Colonic mucosa (tissue), 4 donors: ENCODE measurements at regions not wholly inside any gene's neighbourhood (a gene's known extent, or its start where the extent isn't known, plus 50 kb on each side); places are given as distances from the start of the nearest gene placed in this dataset.

Experiments
- DNase-seq: peaks from one replicate; pipeline ENCODE4 v3.0.0-alpha.2; 2020
- H3K27ac ChIP-seq: fragments of 200-600 bp; one replicate; pipeline ENCODE4 v1.8.0; 2021
- H3K27me3 ChIP-seq: fragments of 200-600 bp; one replicate; pipeline ENCODE4 v1.8.0; 2021
- H3K36me3 ChIP-seq: fragments of 200-600 bp; one replicate; pipeline ENCODE4 v1.8.0; 2021
- H3K4me1 ChIP-seq: fragments of 200-600 bp; one replicate; pipeline ENCODE4 v1.8.0; 2021; ENCODE audit warnings: mild to moderate bottlenecking
- H3K4me3 ChIP-seq: fragments of 200-600 bp; one replicate; pipeline ENCODE4 v1.8.0; 2021
- H3K9ac ChIP-seq, 2 donors: one replicate each; pipeline ENCODE4 v1.7.0; 2013; ENCODE audit warnings: control low read depth in 2 of 2, low read depth in 2 of 2, low read length in 2 of 2
- H3K9me3 ChIP-seq: fragments of 200-600 bp; one replicate; pipeline ENCODE4 v1.8.0; 2021
- intact Hi-C: fragments of 100-400 bp; cut with DNase I; formaldehyde crosslinking; loops from one replicate; pipeline ENCODE4 v1.14.1; 2022
- TF ChIP-seq, protein P1 (sequence below): fragments of 200-600 bp; IDR thresholded peaks from one replicate; pipeline ENCODE4 v1.8.0; 2022; ENCODE audit warnings: antibody characterized with exemption, mild to moderate bottlenecking
- donor health status: healthy.
- donor health status: DM: no; HTN: no; CAD: no.
- donor health status: DM: no; HTN: no; CAD: no.

DNA sequence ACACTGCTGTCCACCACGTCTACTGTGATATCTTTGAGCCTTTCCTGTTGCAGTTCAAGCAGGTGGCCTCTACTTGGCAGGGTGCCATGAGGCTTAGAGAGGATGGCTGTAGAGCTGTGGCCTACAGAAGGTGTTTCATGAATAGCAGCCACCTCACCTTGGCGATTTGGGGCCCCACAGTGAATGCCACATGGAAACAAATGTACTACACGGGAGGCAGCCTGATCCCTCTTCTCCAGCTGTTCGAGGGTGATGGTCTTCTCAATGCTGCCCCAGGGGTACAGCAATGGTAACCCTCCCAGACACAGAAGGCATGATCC lies 70.7 kb downstream of the FAM43A start:
- Histone ChIP-seq H3K4me3 (no peak overlapping the region), H3K27ac (no peak overlapping the region), H3K4me1 (no peaks in the 10 kb centered on the region), H3K36me3 (no peaks in the 10 kb centered on the region), H3K27me3 (no peaks in the 10 kb centered on the region), H3K9me3 (no peaks in the 10 kb centered on the region), H3K9ac (no peak overlapping the region)
- intact Hi-C loops: no loop called here
- no peak for DNase-seq
- TF ChIP-seq, protein P1, sequence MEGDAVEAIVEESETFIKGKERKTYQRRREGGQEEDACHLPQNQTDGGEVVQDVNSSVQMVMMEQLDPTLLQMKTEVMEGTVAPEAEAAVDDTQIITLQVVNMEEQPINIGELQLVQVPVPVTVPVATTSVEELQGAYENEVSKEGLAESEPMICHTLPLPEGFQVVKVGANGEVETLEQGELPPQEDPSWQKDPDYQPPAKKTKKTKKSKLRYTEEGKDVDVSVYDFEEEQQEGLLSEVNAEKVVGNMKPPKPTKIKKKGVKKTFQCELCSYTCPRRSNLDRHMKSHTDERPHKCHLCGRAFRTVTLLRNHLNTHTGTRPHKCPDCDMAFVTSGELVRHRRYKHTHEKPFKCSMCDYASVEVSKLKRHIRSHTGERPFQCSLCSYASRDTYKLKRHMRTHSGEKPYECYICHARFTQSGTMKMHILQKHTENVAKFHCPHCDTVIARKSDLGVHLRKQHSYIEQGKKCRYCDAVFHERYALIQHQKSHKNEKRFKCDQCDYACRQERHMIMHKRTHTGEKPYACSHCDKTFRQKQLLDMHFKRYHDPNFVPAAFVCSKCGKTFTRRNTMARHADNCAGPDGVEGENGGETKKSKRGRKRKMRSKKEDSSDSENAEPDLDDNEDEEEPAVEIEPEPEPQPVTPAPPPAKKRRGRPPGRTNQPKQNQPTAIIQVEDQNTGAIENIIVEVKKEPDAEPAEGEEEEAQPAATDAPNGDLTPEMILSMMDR: no peak

DNA sequence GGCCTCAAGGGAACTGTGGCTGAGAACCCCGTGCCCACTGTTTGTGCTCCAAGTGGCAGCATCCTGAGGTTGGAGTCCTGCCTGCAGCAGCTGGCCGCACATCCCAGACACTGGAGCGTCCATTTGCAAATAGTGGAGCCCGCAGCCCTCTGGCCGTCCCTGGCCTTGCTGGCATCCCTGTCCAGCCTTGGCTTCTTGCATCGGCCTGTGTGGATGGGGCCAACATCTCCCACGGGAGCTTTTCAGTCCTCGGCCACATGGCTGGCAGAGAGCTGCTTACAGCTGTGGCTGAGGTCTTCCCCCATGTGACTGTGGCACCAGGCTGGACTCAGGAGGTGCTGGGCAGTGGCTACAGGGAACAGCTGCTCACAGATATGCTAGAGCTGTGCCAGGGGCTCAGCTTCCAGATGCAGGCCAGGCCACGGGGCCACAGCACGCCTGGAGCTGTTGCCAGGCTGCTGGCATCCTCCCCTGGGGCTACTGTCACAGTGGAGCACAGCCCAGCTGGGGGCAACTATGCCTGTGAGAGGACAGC lies 71.2 kb downstream of the FAM43A start:
- Histone ChIP-seq H3K4me3 (no peak overlapping the region), H3K9ac (no peak overlapping the region), H3K27ac (no peak overlapping the region), H3K4me1 (no peaks in the 10 kb centered on the region), H3K36me3 (no peaks in the 10 kb centered on the region), H3K27me3 (no peaks in the 10 kb centered on the region), H3K9me3 (no peaks in the 10 kb centered on the region)
- intact Hi-C loops: no loop called here
- TF ChIP-seq, protein P1: no peak
- no peak for DNase-seq

DNA sequence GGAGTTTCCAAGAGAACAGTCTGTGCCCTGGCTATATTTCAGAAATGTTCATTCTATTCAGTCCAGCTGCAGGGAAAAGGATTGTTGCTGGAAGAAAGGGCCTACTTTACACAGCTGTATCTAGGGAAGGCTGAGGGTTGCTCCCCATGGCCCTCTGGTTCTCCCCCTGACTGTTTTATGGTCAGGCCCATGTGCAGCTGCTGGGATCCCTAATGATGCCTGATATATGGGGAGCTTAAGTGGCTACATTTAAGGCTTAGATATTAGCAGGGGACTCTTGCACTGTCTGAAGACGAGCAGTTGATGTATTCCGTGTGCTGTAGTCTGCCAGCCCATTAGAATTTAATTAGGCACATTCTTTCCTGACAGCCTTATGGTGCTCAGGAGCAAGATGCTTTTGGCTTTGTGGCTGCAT lies 72.0 kb downstream of the FAM43A start:
- Histone ChIP-seq H3K27me3 (no peaks in the 10 kb centered on the region), H3K4me3 (no peak overlapping the region), H3K9ac (no peak overlapping the region), H3K36me3 (no peaks in the 10 kb centered on the region), H3K27ac (no peak overlapping the region), H3K9me3 (no peaks in the 10 kb centered on the region), H3K4me1 (no peaks in the 10 kb centered on the region)
- DNase-seq: no peak
- TF ChIP-seq, protein P1: no peak
- intact Hi-C loops: no loop called here

DNA sequence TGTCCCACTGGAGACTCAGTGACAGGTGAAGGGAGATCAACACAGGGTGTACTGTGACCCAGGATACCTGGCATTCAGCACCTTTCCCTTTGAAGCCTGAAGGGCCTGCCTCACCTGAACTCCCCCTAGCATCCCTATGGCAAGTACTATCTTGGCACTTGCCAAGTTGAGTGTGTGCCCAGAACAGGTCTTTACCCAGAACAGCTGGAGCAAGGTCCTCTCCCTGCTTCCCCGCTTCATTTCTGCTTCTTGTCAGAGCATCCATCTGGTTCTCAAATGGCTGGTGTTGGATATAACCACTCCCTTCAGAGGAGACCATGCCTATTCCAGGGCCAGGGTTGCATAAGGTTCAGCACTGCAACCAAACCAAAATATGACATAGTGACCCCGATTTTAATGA lies 73.0 kb downstream of the FAM43A start:
- intact Hi-C loops: no loop called here
- TF ChIP-seq, protein P1: no peak
- no peak overlapping the region for H3K4me3 ChIP-seq
- H3K4me1 ChIP-seq: no peaks in the 10 kb centered on the region
- H3K27me3 ChIP-seq: no peaks in the 10 kb centered on the region
- H3K27ac ChIP-seq: no peak overlapping the region
- H3K9ac ChIP-seq: no peak overlapping the region
- H3K36me3 ChIP-seq: no peaks in the 10 kb centered on the region
- no peaks in the 10 kb centered on the region for H3K9me3 ChIP-seq
- no peak for DNase-seq

DNA sequence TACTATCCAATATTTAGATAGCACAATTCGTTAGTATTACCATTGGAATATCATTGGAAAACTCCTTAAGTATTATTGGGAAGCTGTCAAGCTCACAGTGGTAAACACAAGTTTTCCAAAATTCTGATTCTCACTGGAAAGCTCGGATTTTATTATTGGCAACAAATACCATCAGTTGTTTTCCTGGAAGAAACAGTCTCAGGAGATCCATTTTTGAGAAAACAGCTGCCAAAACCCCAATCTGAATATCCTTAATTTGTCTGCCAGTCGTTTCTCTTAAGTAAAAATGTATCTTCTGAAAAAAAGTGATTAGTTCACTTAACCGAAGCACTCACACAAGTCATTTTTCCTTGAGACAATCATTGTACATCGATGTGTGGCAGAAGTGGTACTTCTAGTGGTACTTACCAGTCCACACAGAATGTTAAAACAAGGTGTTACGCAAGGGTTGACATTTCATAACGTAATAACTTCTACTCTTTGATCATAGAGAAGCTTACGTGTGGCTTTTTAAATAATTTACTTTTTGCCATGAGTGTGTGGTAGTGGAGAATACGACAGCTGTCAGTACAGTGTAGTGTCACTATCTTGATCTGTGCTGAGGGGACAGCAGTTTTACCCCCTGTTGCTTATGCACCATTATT lies 74.9 kb downstream of the FAM43A start:
- TF ChIP-seq, protein P1: no peak
- H3K4me1 ChIP-seq: no peaks in the 10 kb centered on the region
- H3K27ac ChIP-seq: no peak overlapping the region
- no peaks in the 10 kb centered on the region for H3K36me3 ChIP-seq
- no peak for DNase-seq
- H3K9ac ChIP-seq: no peak overlapping the region
- no peaks in the 10 kb centered on the region for H3K9me3 ChIP-seq
- H3K27me3 ChIP-seq: no peaks in the 10 kb centered on the region
- intact Hi-C loops: no loop called here
- H3K4me3 ChIP-seq: no peak overlapping the region
